ENCODE measurements at regions not wholly inside any gene's neighbourhood (a gene's known extent, or its start where the extent isn't known, plus 50 kb on each side); places are given as distances from the start of the nearest gene placed in this dataset.

DNA sequence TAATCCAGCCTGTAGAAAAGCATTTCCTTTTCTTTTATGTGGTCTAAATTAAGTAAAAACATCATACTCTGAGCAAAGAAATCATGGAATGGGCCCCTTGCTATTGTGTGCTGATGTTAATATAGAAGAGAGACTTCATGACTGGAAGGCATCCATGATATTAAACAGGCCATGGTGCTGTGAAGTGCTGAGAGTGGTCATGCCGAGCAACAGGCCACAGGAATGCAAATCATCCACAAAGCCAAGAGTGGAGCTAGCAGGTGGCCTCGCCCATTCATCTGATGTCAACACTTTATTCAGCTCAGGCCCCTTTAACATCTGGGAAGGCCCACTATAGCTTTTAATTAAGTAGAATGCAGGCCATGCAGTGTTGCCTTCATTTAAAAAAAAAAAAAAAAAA, 115.2 kb upstream of the HMGCLL1 start (continued):
- no peak for TF ChIP-seq ZNF433 (tag by site-specific recombination; IDR thresholded peaks at IDR 0.05; ENCODE audit: low read depth)
- TF ChIP-seq, protein P1, sequence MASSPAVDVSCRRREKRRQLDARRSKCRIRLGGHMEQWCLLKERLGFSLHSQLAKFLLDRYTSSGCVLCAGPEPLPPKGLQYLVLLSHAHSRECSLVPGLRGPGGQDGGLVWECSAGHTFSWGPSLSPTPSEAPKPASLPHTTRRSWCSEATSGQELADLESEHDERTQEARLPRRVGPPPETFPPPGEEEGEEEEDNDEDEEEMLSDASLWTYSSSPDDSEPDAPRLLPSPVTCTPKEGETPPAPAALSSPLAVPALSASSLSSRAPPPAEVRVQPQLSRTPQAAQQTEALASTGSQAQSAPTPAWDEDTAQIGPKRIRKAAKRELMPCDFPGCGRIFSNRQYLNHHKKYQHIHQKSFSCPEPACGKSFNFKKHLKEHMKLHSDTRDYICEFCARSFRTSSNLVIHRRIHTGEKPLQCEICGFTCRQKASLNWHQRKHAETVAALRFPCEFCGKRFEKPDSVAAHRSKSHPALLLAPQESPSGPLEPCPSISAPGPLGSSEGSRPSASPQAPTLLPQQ (tag by site-specific recombination; IDR thresholded peaks at IDR 0.05) = peak; percentile 75
- TF ChIP-seq SETDB1 (IDR thresholded peaks at IDR 0.05; ENCODE audit: insufficient read length, low read length) = no peak
- no peak for TF ChIP-seq ZNF544 (tag by site-specific recombination; IDR thresholded peaks at IDR 0.05)
- no peak for TF ChIP-seq ZNF426 (tag by site-specific recombination; IDR thresholded peaks at IDR 0.05)
- TF ChIP-seq ZNF521 (tag by site-specific recombination; IDR thresholded peaks at IDR 0.05) = no peak
- TF ChIP-seq, protein P2, sequence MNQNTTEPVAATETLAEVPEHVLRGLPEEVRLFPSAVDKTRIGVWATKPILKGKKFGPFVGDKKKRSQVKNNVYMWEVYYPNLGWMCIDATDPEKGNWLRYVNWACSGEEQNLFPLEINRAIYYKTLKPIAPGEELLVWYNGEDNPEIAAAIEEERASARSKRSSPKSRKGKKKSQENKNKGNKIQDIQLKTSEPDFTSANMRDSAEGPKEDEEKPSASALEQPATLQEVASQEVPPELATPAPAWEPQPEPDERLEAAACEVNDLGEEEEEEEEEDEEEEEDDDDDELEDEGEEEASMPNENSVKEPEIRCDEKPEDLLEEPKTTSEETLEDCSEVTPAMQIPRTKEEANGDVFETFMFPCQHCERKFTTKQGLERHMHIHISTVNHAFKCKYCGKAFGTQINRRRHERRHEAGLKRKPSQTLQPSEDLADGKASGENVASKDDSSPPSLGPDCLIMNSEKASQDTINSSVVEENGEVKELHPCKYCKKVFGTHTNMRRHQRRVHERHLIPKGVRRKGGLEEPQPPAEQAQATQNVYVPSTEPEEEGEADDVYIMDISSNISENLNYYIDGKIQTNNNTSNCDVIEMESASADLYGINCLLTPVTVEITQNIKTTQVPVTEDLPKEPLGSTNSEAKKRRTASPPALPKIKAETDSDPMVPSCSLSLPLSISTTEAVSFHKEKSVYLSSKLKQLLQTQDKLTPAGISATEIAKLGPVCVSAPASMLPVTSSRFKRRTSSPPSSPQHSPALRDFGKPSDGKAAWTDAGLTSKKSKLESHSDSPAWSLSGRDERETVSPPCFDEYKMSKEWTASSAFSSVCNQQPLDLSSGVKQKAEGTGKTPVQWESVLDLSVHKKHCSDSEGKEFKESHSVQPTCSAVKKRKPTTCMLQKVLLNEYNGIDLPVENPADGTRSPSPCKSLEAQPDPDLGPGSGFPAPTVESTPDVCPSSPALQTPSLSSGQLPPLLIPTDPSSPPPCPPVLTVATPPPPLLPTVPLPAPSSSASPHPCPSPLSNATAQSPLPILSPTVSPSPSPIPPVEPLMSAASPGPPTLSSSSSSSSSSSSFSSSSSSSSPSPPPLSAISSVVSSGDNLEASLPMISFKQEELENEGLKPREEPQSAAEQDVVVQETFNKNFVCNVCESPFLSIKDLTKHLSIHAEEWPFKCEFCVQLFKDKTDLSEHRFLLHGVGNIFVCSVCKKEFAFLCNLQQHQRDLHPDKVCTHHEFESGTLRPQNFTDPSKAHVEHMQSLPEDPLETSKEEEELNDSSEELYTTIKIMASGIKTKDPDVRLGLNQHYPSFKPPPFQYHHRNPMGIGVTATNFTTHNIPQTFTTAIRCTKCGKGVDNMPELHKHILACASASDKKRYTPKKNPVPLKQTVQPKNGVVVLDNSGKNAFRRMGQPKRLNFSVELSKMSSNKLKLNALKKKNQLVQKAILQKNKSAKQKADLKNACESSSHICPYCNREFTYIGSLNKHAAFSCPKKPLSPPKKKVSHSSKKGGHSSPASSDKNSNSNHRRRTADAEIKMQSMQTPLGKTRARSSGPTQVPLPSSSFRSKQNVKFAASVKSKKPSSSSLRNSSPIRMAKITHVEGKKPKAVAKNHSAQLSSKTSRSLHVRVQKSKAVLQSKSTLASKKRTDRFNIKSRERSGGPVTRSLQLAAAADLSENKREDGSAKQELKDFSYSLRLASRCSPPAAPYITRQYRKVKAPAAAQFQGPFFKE (tag by site-specific recombination; IDR thresholded peaks at IDR 0.05; ENCODE audit: borderline replicate concordance) = no peak
- TF ChIP-seq, protein P3, sequence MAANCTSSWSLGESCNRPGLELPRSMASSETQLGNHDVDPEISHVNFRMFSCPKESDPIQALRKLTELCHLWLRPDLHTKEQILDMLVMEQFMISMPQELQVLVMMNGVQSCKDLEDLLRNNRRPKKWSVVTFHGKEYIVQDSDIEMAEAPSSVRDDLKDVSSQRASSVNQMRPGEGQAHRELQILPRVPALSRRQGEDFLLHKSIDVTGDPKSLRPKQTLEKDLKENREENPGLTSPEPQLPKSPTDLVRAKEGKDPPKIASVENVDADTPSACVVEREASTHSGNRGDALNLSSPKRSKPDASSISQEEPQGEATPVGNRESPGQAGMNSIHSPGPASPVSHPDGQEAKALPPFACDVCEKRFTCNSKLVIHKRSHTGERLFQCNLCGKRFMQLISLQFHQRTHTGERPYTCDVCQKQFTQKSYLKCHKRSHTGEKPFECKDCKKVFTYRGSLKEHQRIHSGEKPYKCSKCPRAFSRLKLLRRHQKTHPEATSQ (tag by site-specific recombination; IDR thresholded peaks at IDR 0.05) = no peak
- TF ChIP-seq OVOL3 (tag by site-specific recombination; IDR thresholded peaks at IDR 0.05) = no peak
- TF ChIP-seq, protein P4, sequence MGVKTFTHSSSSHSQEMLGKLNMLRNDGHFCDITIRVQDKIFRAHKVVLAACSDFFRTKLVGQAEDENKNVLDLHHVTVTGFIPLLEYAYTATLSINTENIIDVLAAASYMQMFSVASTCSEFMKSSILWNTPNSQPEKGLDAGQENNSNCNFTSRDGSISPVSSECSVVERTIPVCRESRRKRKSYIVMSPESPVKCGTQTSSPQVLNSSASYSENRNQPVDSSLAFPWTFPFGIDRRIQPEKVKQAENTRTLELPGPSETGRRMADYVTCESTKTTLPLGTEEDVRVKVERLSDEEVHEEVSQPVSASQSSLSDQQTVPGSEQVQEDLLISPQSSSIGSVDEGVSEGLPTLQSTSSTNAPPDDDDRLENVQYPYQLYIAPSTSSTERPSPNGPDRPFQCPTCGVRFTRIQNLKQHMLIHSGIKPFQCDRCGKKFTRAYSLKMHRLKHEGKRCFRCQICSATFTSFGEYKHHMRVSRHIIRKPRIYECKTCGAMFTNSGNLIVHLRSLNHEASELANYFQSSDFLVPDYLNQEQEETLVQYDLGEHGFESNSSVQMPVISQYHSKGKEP (tag by site-specific recombination; IDR thresholded peaks at IDR 0.05) = 0 out of 2 replicates have a peak, but pooled peaks have one; percentile 19
- TF ChIP-seq, protein P5, sequence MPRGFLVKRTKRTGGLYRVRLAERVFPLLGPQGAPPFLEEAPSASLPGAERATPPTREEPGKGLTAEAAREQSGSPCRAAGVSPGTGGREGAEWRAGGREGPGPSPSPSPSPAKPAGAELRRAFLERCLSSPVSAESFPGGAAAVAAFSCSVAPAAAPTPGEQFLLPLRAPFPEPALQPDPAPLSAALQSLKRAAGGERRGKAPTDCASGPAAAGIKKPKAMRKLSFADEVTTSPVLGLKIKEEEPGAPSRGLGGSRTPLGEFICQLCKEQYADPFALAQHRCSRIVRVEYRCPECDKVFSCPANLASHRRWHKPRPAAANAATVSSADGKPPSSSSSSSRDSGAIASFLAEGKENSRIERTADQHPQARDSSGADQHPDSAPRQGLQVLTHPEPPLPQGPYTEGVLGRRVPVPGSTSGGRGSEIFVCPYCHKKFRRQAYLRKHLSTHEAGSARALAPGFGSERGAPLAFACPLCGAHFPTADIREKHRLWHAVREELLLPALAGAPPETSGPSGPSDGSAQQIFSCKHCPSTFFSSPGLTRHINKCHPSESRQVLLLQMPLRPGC (tag by site-specific recombination; IDR thresholded peaks at IDR 0.05) = no peak
- TF ChIP-seq ZNF391 (tag by site-specific recombination; IDR thresholded peaks at IDR 0.05; ENCODE audit: borderline replicate concordance, low read depth) = no peak
- TF ChIP-seq ZNF37A (tag by site-specific recombination; IDR thresholded peaks at IDR 0.05) = no peak
- TF ChIP-seq, protein P6, sequence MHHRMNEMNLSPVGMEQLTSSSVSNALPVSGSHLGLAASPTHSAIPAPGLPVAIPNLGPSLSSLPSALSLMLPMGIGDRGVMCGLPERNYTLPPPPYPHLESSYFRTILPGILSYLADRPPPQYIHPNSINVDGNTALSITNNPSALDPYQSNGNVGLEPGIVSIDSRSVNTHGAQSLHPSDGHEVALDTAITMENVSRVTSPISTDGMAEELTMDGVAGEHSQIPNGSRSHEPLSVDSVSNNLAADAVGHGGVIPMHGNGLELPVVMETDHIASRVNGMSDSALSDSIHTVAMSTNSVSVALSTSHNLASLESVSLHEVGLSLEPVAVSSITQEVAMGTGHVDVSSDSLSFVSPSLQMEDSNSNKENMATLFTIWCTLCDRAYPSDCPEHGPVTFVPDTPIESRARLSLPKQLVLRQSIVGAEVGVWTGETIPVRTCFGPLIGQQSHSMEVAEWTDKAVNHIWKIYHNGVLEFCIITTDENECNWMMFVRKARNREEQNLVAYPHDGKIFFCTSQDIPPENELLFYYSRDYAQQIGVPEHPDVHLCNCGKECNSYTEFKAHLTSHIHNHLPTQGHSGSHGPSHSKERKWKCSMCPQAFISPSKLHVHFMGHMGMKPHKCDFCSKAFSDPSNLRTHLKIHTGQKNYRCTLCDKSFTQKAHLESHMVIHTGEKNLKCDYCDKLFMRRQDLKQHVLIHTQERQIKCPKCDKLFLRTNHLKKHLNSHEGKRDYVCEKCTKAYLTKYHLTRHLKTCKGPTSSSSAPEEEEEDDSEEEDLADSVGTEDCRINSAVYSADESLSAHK (tag by site-specific recombination; IDR thresholded peaks at IDR 0.05) = no peak
- TF ChIP-seq HOXD13 (CRISPR knock-in tag; IDR thresholded peaks at IDR 0.05; ENCODE audit: borderline replicate concordance) = peak; percentile 47; the same call in 1 of the 2 replicates
- TF ChIP-seq ZFP41 (tag by site-specific recombination; IDR thresholded peaks at IDR 0.05; ENCODE audit: borderline replicate concordance) = no peak
- TF ChIP-seq ZNF174 (tag by site-specific recombination; IDR thresholded peaks at IDR 0.05) = no peak
- TF ChIP-seq, protein P7, sequence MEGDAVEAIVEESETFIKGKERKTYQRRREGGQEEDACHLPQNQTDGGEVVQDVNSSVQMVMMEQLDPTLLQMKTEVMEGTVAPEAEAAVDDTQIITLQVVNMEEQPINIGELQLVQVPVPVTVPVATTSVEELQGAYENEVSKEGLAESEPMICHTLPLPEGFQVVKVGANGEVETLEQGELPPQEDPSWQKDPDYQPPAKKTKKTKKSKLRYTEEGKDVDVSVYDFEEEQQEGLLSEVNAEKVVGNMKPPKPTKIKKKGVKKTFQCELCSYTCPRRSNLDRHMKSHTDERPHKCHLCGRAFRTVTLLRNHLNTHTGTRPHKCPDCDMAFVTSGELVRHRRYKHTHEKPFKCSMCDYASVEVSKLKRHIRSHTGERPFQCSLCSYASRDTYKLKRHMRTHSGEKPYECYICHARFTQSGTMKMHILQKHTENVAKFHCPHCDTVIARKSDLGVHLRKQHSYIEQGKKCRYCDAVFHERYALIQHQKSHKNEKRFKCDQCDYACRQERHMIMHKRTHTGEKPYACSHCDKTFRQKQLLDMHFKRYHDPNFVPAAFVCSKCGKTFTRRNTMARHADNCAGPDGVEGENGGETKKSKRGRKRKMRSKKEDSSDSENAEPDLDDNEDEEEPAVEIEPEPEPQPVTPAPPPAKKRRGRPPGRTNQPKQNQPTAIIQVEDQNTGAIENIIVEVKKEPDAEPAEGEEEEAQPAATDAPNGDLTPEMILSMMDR (tag by site-specific recombination; IDR thresholded peaks at IDR 0.05) = no peak
- peak; percentile 57; the same call in 1 of the 2 replicates for TF ChIP-seq ZFP69B (tag by site-specific recombination; IDR thresholded peaks at IDR 0.05)
- TF ChIP-seq FEZF1 (tag by site-specific recombination; IDR thresholded peaks at IDR 0.05) = peak; percentile 52; the same call in 1 of the 2 replicates
- no peak for TF ChIP-seq ZNF248 (tag by site-specific recombination; IDR thresholded peaks at IDR 0.05)

All from HEK293 (cell line).